ENCODE measurements at regions not wholly inside any gene's neighbourhood (a gene's known extent, or its start where the extent isn't known, plus 50 kb on each side); places are given as distances from the start of the nearest gene placed in this dataset.

DNA sequence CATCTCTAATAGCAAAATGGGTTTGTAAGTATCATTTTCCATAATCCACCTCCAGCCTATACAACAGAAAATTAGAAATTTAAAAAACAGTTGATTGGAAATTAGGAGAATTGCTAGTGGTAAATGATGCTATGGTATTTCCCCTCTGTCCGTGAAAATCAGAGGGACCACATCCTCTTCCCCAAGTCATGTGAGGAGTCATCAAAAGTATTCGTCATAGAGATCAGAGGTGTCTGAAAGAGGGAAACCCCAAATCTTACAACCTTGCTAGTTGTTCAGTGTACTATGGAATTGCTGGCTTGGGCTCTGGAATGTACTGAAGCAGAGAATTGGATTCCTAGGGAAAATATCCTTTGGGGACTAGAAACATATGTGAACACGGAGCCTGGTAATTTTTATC is 241.4 kb upstream of the ARHGAP24 start:
- no peak for DNase-seq
- Histone ChIP-seq H2BK5ac (ENCODE audit: low read depth, low read length, poor library complexity, severe bottlenecking) (no peak overlapping the region), H3K23ac (ENCODE audit: low read length in 2 of 2) (no peak overlapping the region), H2BK12ac (ENCODE audit: low read length in 2 of 2) (no peak overlapping the region), H3K9ac (ENCODE audit: low read length) (no peak overlapping the region), H3K36me3 (ENCODE audit: control insufficient read depth in 1 of 2, insufficient read depth in 2 of 2, low read depth in 1 of 2, low read length in 2 of 2) (no peaks in the 10 kb centered on the region), H2BK120ac (ENCODE audit: low read depth, low read length) (no peak overlapping the region), H3K18ac (ENCODE audit: low read depth in 1 of 2, low read length in 2 of 2) (no peak overlapping the region), H3K27me3 (ENCODE audit: control insufficient read depth in 1 of 2, insufficient read depth in 1 of 2, low read length in 2 of 2) (no peaks in the 10 kb centered on the region), H3K14ac (ENCODE audit: low read length in 2 of 2) (no peak overlapping the region), H3K4me3 (ENCODE audit: insufficient read depth in 1 of 2, low read depth in 1 of 2, low read length in 2 of 2) (no peak overlapping the region), H3K27ac (ENCODE audit: low read length, poor library complexity, severe bottlenecking) (no peak overlapping the region), H2AK5ac (ENCODE audit: low read length, severe bottlenecking) (no peak overlapping the region), H3K79me1 (replicated peaks; ENCODE audit: low read length, poor library complexity, severe bottlenecking) (no peaks in the 10 kb centered on the region), H3K4me1 (ENCODE audit: control insufficient read depth, insufficient read depth, low read depth, low read length) (no peaks in the 10 kb centered on the region), H3K9me3 (ENCODE audit: control insufficient read depth, low read length) (no peaks in the 10 kb centered on the region), H3K4me2 (ENCODE audit: low read length, poor library complexity, severe bottlenecking) (no peak overlapping the region), H2BK15ac (ENCODE audit: low read depth, poor library complexity, severe bottlenecking) (no peak overlapping the region), H4K91ac (ENCODE audit: low read length) (no peak overlapping the region), H2AFZ (ENCODE audit: low read depth, low read length) (no peak overlapping the region), H3K4ac (ENCODE audit: low read depth in 1 of 2, low read length in 2 of 2) (no peak overlapping the region), H4K8ac (ENCODE audit: low read length) (no peak overlapping the region)
- WGBS, result 82% methylated on average over 3 of the region's 3 CpGs

DNA sequence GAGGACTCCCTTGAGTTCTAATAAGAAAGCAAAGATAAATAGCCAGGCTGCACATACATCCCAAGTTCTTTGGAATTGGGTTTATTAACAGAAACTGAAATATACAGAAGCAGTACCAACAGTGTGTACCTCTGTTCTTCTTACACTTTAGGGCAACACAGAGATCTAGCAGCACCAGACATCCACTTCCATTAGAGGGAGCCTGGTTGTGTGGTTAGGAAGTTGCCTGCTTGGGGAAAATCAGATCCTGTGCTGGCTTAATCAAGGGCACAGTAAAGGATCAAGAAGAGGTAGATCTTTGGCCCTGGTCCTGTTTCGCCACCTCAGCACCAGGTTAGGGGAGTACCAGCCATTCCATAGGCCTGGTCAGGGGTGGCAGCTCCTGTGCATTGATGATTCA is 231.1 kb upstream of the ARHGAP24 start:
- DNase-seq, result peak; percentile 1
- Histone ChIP-seq H2BK5ac (ENCODE audit: low read depth, low read length, poor library complexity, severe bottlenecking) (no peak overlapping the region), H3K4me2 (ENCODE audit: low read length, poor library complexity, severe bottlenecking) (no peak overlapping the region), H3K18ac (ENCODE audit: low read depth in 1 of 2, low read length in 2 of 2) (no peak overlapping the region), H3K4me3 (ENCODE audit: insufficient read depth in 1 of 2, low read depth in 1 of 2, low read length in 2 of 2) (no peak overlapping the region), H3K9ac (ENCODE audit: low read length) (no peak overlapping the region), H3K36me3 (ENCODE audit: control insufficient read depth in 1 of 2, insufficient read depth in 2 of 2, low read depth in 1 of 2, low read length in 2 of 2) (no peaks in the 10 kb centered on the region), H2AFZ (ENCODE audit: low read depth, low read length) (no peak overlapping the region), H2BK15ac (ENCODE audit: low read depth, poor library complexity, severe bottlenecking) (no peak overlapping the region), H2BK12ac (ENCODE audit: low read length in 2 of 2) (no peak overlapping the region), H3K27ac (ENCODE audit: low read length, poor library complexity, severe bottlenecking) (no peak overlapping the region), H3K4me1 (ENCODE audit: control insufficient read depth, insufficient read depth, low read depth, low read length) (no peaks in the 10 kb centered on the region), H2AK5ac (ENCODE audit: low read length, severe bottlenecking) (no peak overlapping the region), H4K91ac (ENCODE audit: low read length) (no peak overlapping the region), H3K79me1 (replicated peaks; ENCODE audit: low read length, poor library complexity, severe bottlenecking) (no peaks in the 10 kb centered on the region), H3K4ac (ENCODE audit: low read depth in 1 of 2, low read length in 2 of 2) (no peak overlapping the region), H2BK120ac (ENCODE audit: low read depth, low read length) (no peak overlapping the region), H4K8ac (ENCODE audit: low read length) (no peak overlapping the region), H3K14ac (ENCODE audit: low read length in 2 of 2) (peak overlapping the region in 1 of 2 experiments; percentile 71), H3K23ac (ENCODE audit: low read length in 2 of 2) (no peak overlapping the region), H3K9me3 (ENCODE audit: control insufficient read depth, low read length) (no peaks in the 10 kb centered on the region), H3K27me3 (ENCODE audit: control insufficient read depth in 1 of 2, insufficient read depth in 1 of 2, low read length in 2 of 2) (no peaks in the 10 kb centered on the region)
- WGBS, result 86% methylated on average over 1 of the region's 1 CpG

DNA sequence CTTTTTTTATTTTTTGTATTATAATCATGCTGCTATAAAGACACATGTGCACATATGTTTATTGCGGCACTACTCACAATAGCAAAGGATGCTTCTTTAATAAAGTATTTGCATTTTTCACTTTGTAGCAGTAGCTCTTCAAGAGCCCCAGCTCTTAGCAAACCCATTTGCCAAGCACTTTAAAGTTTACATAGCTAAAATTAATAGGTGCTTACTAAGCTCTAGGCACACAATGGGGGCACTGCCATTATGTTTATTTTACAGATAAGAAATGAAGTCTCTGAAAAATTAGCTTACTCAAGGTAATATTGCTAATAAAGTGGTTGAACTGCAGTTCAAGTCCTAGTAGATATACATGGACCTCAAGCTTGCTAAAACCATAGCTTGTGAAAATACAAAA is 230.3 kb upstream of the ARHGAP24 start:
- no peak overlapping the region for H2BK5ac ChIP-seq (ENCODE audit: low read depth, low read length, poor library complexity, severe bottlenecking)
- no peak overlapping the region for H3K14ac ChIP-seq (ENCODE audit: low read length in 2 of 2)
- H3K9me3 ChIP-seq (ENCODE audit: control insufficient read depth, low read length), result no peaks in the 10 kb centered on the region
- no peaks in the 10 kb centered on the region for H3K27me3 ChIP-seq (ENCODE audit: control insufficient read depth in 1 of 2, insufficient read depth in 1 of 2, low read length in 2 of 2)
- no peak overlapping the region for H3K4ac ChIP-seq (ENCODE audit: low read depth in 1 of 2, low read length in 2 of 2)
- H2AK5ac ChIP-seq (ENCODE audit: low read length, severe bottlenecking), result no peak overlapping the region
- no peak overlapping the region for H3K4me3 ChIP-seq (ENCODE audit: insufficient read depth in 1 of 2, low read depth in 1 of 2, low read length in 2 of 2)
- H3K23ac ChIP-seq (ENCODE audit: low read length in 2 of 2), result no peak overlapping the region
- no peak overlapping the region for H2AFZ ChIP-seq (ENCODE audit: low read depth, low read length)
- H3K27ac ChIP-seq (ENCODE audit: low read length, poor library complexity, severe bottlenecking), result no peak overlapping the region
- H4K8ac ChIP-seq (ENCODE audit: low read length), result no peak overlapping the region
- no peaks in the 10 kb centered on the region for H3K36me3 ChIP-seq (ENCODE audit: control insufficient read depth in 1 of 2, insufficient read depth in 2 of 2, low read depth in 1 of 2, low read length in 2 of 2)
- H2BK120ac ChIP-seq (ENCODE audit: low read depth, low read length), result no peak overlapping the region
- no peak overlapping the region for H3K18ac ChIP-seq (ENCODE audit: low read depth in 1 of 2, low read length in 2 of 2)
- WGBS, result no CpG with 5 or more reads among the region's 1 CpG
- no peak for DNase-seq
- no peak overlapping the region for H3K4me2 ChIP-seq (ENCODE audit: low read length, poor library complexity, severe bottlenecking)
- H3K9ac ChIP-seq (ENCODE audit: low read length), result no peak overlapping the region
- H2BK15ac ChIP-seq (ENCODE audit: low read depth, poor library complexity, severe bottlenecking), result no peak overlapping the region
- H4K91ac ChIP-seq (ENCODE audit: low read length), result no peak overlapping the region
- no peak overlapping the region for H2BK12ac ChIP-seq (ENCODE audit: low read length in 2 of 2)
- H3K79me1 ChIP-seq (replicated peaks; ENCODE audit: low read length, poor library complexity, severe bottlenecking), result no peaks in the 10 kb centered on the region
- H3K4me1 ChIP-seq (ENCODE audit: control insufficient read depth, insufficient read depth, low read depth, low read length), result no peaks in the 10 kb centered on the region

DNA sequence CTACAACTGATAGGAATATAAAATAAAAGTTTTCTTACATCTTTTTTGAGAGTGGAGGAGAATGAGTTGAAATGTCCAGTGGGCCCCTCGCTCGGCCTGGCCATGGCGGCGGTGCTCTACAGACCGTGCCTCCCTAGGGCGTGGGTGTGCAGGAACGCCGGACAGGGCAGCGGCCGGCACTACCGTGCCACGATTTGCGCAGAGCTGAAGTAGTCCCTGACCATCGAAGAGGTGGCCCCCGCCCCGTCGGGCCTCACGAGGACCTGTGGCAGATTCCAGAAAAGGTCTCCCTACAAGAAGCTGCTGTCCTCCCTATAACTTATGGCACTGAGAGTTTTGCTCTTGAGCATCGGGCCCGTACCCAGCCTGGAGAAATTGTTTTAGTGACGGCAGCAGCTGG is 228.9 kb upstream of the ARHGAP24 start:
- Histone ChIP-seq H3K18ac (ENCODE audit: low read depth in 1 of 2, low read length in 2 of 2) (no peak overlapping the region), H2BK120ac (ENCODE audit: low read depth, low read length) (no peak overlapping the region), H3K4me2 (ENCODE audit: low read length, poor library complexity, severe bottlenecking) (no peak overlapping the region), H3K4ac (ENCODE audit: low read depth in 1 of 2, low read length in 2 of 2) (no peak overlapping the region), H3K27me3 (ENCODE audit: control insufficient read depth in 1 of 2, insufficient read depth in 1 of 2, low read length in 2 of 2) (no peaks in the 10 kb centered on the region), H3K4me1 (ENCODE audit: control insufficient read depth, insufficient read depth, low read depth, low read length) (no peaks in the 10 kb centered on the region), H2BK15ac (ENCODE audit: low read depth, poor library complexity, severe bottlenecking) (no peak overlapping the region), H3K4me3 (ENCODE audit: insufficient read depth in 1 of 2, low read depth in 1 of 2, low read length in 2 of 2) (no peak overlapping the region), H3K27ac (ENCODE audit: low read length, poor library complexity, severe bottlenecking) (no peak overlapping the region), H3K9ac (ENCODE audit: low read length) (no peak overlapping the region), H3K9me3 (ENCODE audit: control insufficient read depth, low read length) (no peaks in the 10 kb centered on the region), H2AFZ (ENCODE audit: low read depth, low read length) (no peak overlapping the region), H3K14ac (ENCODE audit: low read length in 2 of 2) (no peak overlapping the region), H3K36me3 (ENCODE audit: control insufficient read depth in 1 of 2, insufficient read depth in 2 of 2, low read depth in 1 of 2, low read length in 2 of 2) (no peaks in the 10 kb centered on the region), H2AK5ac (ENCODE audit: low read length, severe bottlenecking) (no peak overlapping the region), H3K23ac (ENCODE audit: low read length in 2 of 2) (no peak overlapping the region), H2BK12ac (ENCODE audit: low read length in 2 of 2) (no peak overlapping the region), H4K91ac (ENCODE audit: low read length) (no peak overlapping the region), H2BK5ac (ENCODE audit: low read depth, low read length, poor library complexity, severe bottlenecking) (no peak overlapping the region), H3K79me1 (replicated peaks; ENCODE audit: low read length, poor library complexity, severe bottlenecking) (no peaks in the 10 kb centered on the region), H4K8ac (ENCODE audit: low read length) (no peak overlapping the region)
- WGBS, result 91% methylated on average over 21 of the region's 21 CpGs
- DNase-seq, result no peak

Measured in mesenchymal stem cell (in vitro differentiated cells and primary cell).